ENCODE measurements at regions not wholly inside any gene's neighbourhood (a gene's known extent, or its start where the extent isn't known, plus 50 kb on each side); places are given as distances from the start of the nearest gene placed in this dataset.
A peak's percentile ranks its signal among the peaks of the same experiment; 100 is the strongest.

GRCh38 chr20:12317433-12317832 lies 399.7 kb downstream of the BTBD3 start:
- ATAC-seq (no peak), DNase-seq (ENCODE audit: low spot score) (no peak)
- TF ChIP-seq ATF2 (CRISPR knock-in tag; IDR thresholded peaks at IDR 0.05; ENCODE audit: borderline replicate concordance, low read depth) (no peak), E2F4 (CRISPR knock-in tag; IDR thresholded peaks at IDR 0.05; ENCODE audit: borderline replicate concordance, low read depth) (no peak), ZNF121 (CRISPR knock-in tag; IDR thresholded peaks at IDR 0.05) (no peak), ETV6 (CRISPR knock-in tag; IDR thresholded peaks at IDR 0.05) (no peak), NFATC4 (CRISPR knock-in tag; IDR thresholded peaks at IDR 0.05) (no peak), SMAD3 (CRISPR knock-in tag; IDR thresholded peaks at IDR 0.05; ENCODE audit: borderline replicate concordance) (no peak), FOXP1 (CRISPR knock-in tag; IDR thresholded peaks at IDR 0.05; ENCODE audit: borderline replicate concordance) (no peak)
- ChIA-PET CTCF (interaction anchor here (0.5 kb wide), 1 partner anchor 640 kb away, joined by 3 read pairs; no protein-coding TSS in a partner anchor), POLR2A (no interaction called here)
- Mint-ChIP-seq H3K4me1 (peaks cover 19% of the 10 kb centered on the region), H3K27me3 (ENCODE audit: low read depth) (no peaks in the 10 kb centered on the region), H3K4me3 (no peak overlapping the region), H3K9me3 (no peaks in the 10 kb centered on the region), H3K27ac (no peak overlapping the region), H3K36me3 (no peaks in the 10 kb centered on the region)

GRCh38 chr20:12318043-12318442 lies 400.4 kb downstream of the BTBD3 start:
- peaks cover 18% of the 10 kb centered on the region for H3K4me1 Mint-ChIP-seq
- ATAC-seq (peak; percentile 38; the same call in 1 of the 2 replicates), DNase-seq (ENCODE audit: low spot score) (no peak)
- no peak overlapping the region for H3K27ac Mint-ChIP-seq
- ChIA-PET CTCF (no interaction called here), POLR2A (no interaction called here)
- H3K36me3 Mint-ChIP-seq = no peaks in the 10 kb centered on the region
- H3K4me3 Mint-ChIP-seq = no peak overlapping the region
- TF ChIP-seq ARID4B (CRISPR knock-in tag; IDR thresholded peaks at IDR 0.05; ENCODE audit: borderline replicate concordance) (no peak), FOXK1 (CRISPR knock-in tag; IDR thresholded peaks at IDR 0.05) (no peak), CREB1 (CRISPR knock-in tag; IDR thresholded peaks at IDR 0.05) (no peak), CREM (CRISPR knock-in tag; IDR thresholded peaks at IDR 0.05) (no peak), ZNF423 (CRISPR knock-in tag; IDR thresholded peaks at IDR 0.05) (no peak), ERG (CRISPR knock-in tag; IDR thresholded peaks at IDR 0.05) (no peak), ZBTB43 (CRISPR knock-in tag; IDR thresholded peaks at IDR 0.05) (no peak)
- no peaks in the 10 kb centered on the region for H3K27me3 Mint-ChIP-seq (ENCODE audit: low read depth)
- H3K9me3 Mint-ChIP-seq = no peaks in the 10 kb centered on the region

Measured in WTC11 (cell line).